Caco-2 (cell line): ENCODE measurements at regions not wholly inside any gene's neighbourhood (a gene's known extent, or its start where the extent isn't known, plus 50 kb on each side); places are given as distances from the start of the nearest gene placed in this dataset.

Experiments used
- BruUV-seq: library from RNA; stranded (reverse); fragments of 400-500 nt; replicated peaks from 2 replicates; lab custom pipeline; 2021; lab: Mats Ljungman, UMichigan
- CTCF ChIA-PET: fragments of 300-600 bp; sonication (Branson Sonifier 250); formaldehyde crosslinking; loops from one replicate; lab custom pipeline; 2022; ENCODE audit warnings: antibody characterized with exemption; lab: Charles Lee
- POLR2A ChIA-PET: fragments of 300-600 bp; sonication (Branson Sonifier 250); formaldehyde crosslinking; loops from one replicate; lab custom pipeline; 2022; ENCODE audit warnings: antibody characterized with exemption; lab: Charles Lee
- DNase-seq, 2 experiments: peaks; one replicate each; pipeline versions ENCODE4 v3.0.0 to v3.0.0-alpha.2; 2020 to 2022
- H3K27me3 ChIP-seq: replicated peaks from 2 replicates; pipeline ENCODE4 v1.6.0; 2011; ENCODE audit warnings: low read length; ENCODE audit not compliant: control insufficient read depth, insufficient read depth
- H3K36me3 ChIP-seq: 2 replicates; pipeline ENCODE4 v1.5.1; 2011; ENCODE audit warnings: low read length; ENCODE audit not compliant: control insufficient read depth, insufficient read depth
- H3K4me1 ChIP-seq: fragments of 250-450 bp; sonication (Bioruptor Pico); 2 replicates; pipeline ENCODE4 v1.5.1; 2020; ENCODE audit warnings: mild to moderate bottlenecking
- H3K4me3 ChIP-seq: 2 replicates; pipeline ENCODE4 v1.5.1; 2011; ENCODE audit warnings: low read depth, mild to moderate bottlenecking, control low read depth, low read length
- H3K9me3 ChIP-seq: fragments of 250-450 bp; sonication (Bioruptor Pico); 2 replicates; pipeline ENCODE4 v1.5.1; 2020; ENCODE audit warnings: mild to moderate bottlenecking, moderate library complexity
- H3K27ac Mint-ChIP-seq: one replicate; pipeline ENCODE4 v1.8.0; 2022; ENCODE audit warnings: mixed read lengths; ENCODE audit not compliant: unreplicated experiment
- H3K27me3 Mint-ChIP-seq: one replicate; pipeline ENCODE4 v1.8.0; 2022; ENCODE audit warnings: mixed read lengths; ENCODE audit not compliant: insufficient read depth, unreplicated experiment
- H3K36me3 Mint-ChIP-seq: one replicate; pipeline ENCODE4 v1.8.0; 2022; ENCODE audit warnings: mild to moderate bottlenecking, mixed read lengths; ENCODE audit not compliant: insufficient read depth, unreplicated experiment
- H3K4me1 Mint-ChIP-seq: one replicate; pipeline ENCODE4 v1.8.0; 2022; ENCODE audit warnings: low read depth, mixed read lengths; ENCODE audit not compliant: unreplicated experiment
- H3K4me3 Mint-ChIP-seq: one replicate; pipeline ENCODE4 v1.8.0; 2022; ENCODE audit warnings: mild to moderate bottlenecking, moderate library complexity, mixed read lengths; ENCODE audit not compliant: unreplicated experiment
- H3K9me3 Mint-ChIP-seq: one replicate; pipeline ENCODE4 v1.8.0; 2022; ENCODE audit warnings: mixed read lengths; ENCODE audit not compliant: unreplicated experiment
- intact Hi-C: fragments of 100-400 bp; cut with micrococcal nuclease; formaldehyde crosslinking; loops from one replicate; pipeline ENCODE4 v1.10.0; 2022; ENCODE audit not compliant: unreplicated experiment
- TF ChIP-seq, protein P1 (sequence below), 2 experiments: fragments of 200-600 bp in 1 of 2; IDR thresholded peaks; 1 replicate in 1 of 2; 2 replicates in 1 of 2; pipeline versions ENCODE4 v1.5.1 to v1.8.0; 2011 to 2022; ENCODE audit warnings: antibody characterized with exemption in 1 of 2, control low read depth in 1 of 2, inconsistent platforms in 1 of 2, low read depth in 1 of 2, low read length in 1 of 2, mild to moderate bottlenecking in 1 of 2, moderate library complexity in 1 of 2; ENCODE audit not compliant: insufficient read depth in 1 of 2, severe bottlenecking in 1 of 2, unreplicated experiment in 1 of 2

DNA sequence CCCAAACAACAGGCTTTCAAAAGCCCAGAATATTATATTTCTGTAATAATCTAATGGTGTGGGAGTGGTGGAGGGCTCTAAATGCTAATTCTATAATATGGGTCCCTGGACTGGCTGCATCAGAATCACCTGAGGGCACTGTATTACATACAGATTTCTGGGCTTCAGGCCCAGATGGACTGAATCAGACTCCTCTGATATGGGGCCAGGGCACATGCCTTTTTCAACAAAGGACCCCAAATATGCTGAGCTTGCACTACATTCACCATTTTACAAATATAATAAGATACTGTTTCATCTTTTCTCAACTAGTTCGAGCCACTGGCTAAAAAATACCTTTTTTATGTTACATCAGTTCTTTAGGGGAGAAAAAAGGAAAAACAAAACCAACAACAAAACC, 309.7 kb downstream of the MAP2K6 start:
- no peaks in the 10 kb centered on the region for H3K36me3 Mint-ChIP-seq
- CTCF ChIA-PET: no interaction called here
- intact Hi-C loops: no loop called here
- no TSS peak for BruUV-seq
- DNase-seq: no peak
- TF ChIP-seq, protein P1, sequence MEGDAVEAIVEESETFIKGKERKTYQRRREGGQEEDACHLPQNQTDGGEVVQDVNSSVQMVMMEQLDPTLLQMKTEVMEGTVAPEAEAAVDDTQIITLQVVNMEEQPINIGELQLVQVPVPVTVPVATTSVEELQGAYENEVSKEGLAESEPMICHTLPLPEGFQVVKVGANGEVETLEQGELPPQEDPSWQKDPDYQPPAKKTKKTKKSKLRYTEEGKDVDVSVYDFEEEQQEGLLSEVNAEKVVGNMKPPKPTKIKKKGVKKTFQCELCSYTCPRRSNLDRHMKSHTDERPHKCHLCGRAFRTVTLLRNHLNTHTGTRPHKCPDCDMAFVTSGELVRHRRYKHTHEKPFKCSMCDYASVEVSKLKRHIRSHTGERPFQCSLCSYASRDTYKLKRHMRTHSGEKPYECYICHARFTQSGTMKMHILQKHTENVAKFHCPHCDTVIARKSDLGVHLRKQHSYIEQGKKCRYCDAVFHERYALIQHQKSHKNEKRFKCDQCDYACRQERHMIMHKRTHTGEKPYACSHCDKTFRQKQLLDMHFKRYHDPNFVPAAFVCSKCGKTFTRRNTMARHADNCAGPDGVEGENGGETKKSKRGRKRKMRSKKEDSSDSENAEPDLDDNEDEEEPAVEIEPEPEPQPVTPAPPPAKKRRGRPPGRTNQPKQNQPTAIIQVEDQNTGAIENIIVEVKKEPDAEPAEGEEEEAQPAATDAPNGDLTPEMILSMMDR (IDR thresholded peaks at IDR 0.05; ENCODE audit: insufficient read depth in 1 of 2, low read depth in 1 of 2, low read length in 1 of 2, severe bottlenecking in 1 of 2, unreplicated experiment in 1 of 2): no peak
- POLR2A ChIA-PET: no interaction called here
- Histone ChIP-seq H3K4me1 (no peaks in the 10 kb centered on the region), H3K9me3 (no peaks in the 10 kb centered on the region), H3K27me3 (no peaks in the 10 kb centered on the region), H3K4me3 (no peak overlapping the region), H3K36me3 (no peaks in the 10 kb centered on the region)
- H3K27me3 Mint-ChIP-seq: peaks cover 5% of the 10 kb centered on the region
- H3K9me3 Mint-ChIP-seq: no peaks in the 10 kb centered on the region
- no peak overlapping the region for H3K4me3 Mint-ChIP-seq
- H3K4me1 Mint-ChIP-seq: no peaks in the 10 kb centered on the region
- H3K27ac Mint-ChIP-seq: no peak overlapping the region

DNA sequence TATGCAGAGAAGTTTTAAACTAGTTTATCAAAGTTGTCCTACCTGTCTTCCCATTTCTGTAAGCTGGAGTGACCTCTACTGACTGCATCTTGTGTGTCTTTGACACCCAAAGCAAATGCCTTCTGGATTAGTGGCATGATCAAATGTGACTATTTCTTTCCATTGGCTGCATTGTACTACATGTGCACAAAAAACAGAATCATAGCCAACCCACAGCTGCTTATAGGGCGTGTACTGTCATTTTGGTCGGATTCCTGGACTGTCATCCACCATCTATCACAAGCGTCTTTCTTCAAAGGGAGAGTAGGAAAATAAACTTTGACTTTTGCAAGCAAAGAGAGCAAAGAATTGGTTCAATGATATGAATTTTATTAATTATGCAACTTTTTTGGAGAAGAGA, 310.6 kb downstream of the MAP2K6 start:
- H3K4me1 ChIP-seq: no peaks in the 10 kb centered on the region
- TF ChIP-seq, protein P1 (IDR thresholded peaks at IDR 0.05; ENCODE audit: insufficient read depth in 1 of 2, low read depth in 1 of 2, low read length in 1 of 2, severe bottlenecking in 1 of 2, unreplicated experiment in 1 of 2): no peak
- H3K9me3 ChIP-seq: no peaks in the 10 kb centered on the region
- intact Hi-C loops: loop anchor here (5.0 kb wide), 1 partner anchor 158 kb away; no protein-coding TSS in a partner anchor
- Mint-ChIP-seq H3K4me3 (no peak overlapping the region), H3K27ac (no peak overlapping the region), H3K27me3 (peaks cover 5% of the 10 kb centered on the region), H3K36me3 (no peaks in the 10 kb centered on the region), H3K4me1 (no peaks in the 10 kb centered on the region), H3K9me3 (no peaks in the 10 kb centered on the region)
- no peak overlapping the region for H3K4me3 ChIP-seq
- no peaks in the 10 kb centered on the region for H3K27me3 ChIP-seq
- no peaks in the 10 kb centered on the region for H3K36me3 ChIP-seq
- DNase-seq: no peak
- CTCF ChIA-PET: no interaction called here
- BruUV-seq: no TSS peak
- POLR2A ChIA-PET: no interaction called here

DNA sequence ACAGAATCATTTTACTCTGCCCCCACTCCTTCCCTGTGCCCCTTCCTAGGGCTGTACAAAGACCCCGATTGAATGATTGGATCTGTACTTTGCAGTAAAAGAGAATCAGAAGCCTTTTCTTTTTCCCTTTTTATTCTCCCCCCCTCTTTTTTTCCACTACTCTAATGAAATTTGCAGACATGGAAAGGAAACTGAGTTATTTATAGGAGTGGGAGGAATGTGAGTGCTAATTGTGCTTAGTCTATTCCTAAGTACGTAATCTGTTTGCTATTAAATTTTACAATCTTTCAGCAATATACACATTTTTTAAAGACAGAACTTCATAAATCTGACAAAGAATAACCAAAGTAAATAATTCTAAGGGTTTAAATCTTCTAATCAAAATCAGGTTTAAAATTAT, 314.3 kb downstream of the MAP2K6 start:
- intact Hi-C loops: loop anchor here (5.0 kb wide), 1 partner anchor 162 kb away; no protein-coding TSS in a partner anchor
- H3K36me3 Mint-ChIP-seq: no peaks in the 10 kb centered on the region
- H3K36me3 ChIP-seq: no peaks in the 10 kb centered on the region
- no peak overlapping the region for H3K4me3 ChIP-seq
- H3K27ac Mint-ChIP-seq: no peak overlapping the region
- H3K9me3 Mint-ChIP-seq: no peaks in the 10 kb centered on the region
- no peaks in the 10 kb centered on the region for H3K9me3 ChIP-seq
- TF ChIP-seq, protein P1 (IDR thresholded peaks at IDR 0.05; ENCODE audit: insufficient read depth in 1 of 2, low read depth in 1 of 2, low read length in 1 of 2, severe bottlenecking in 1 of 2, unreplicated experiment in 1 of 2): no peak
- no peaks in the 10 kb centered on the region for H3K27me3 Mint-ChIP-seq
- no peaks in the 10 kb centered on the region for H3K4me1 ChIP-seq
- no peak for DNase-seq
- no TSS peak for BruUV-seq
- no peaks in the 10 kb centered on the region for H3K27me3 ChIP-seq
- ChIA-PET POLR2A (no interaction called here), CTCF (no interaction called here)
- no peaks in the 10 kb centered on the region for H3K4me1 Mint-ChIP-seq
- no peak overlapping the region for H3K4me3 Mint-ChIP-seq
